Activated T-helper 1 cell treated with anti-CD3 and anti-CD28 coated beads, Interleukin-12 subunit alpha, Interleukin-12 subunit beta, Interleukin-2, Interleukin-4 antibody, amounts not matched to agents 30 ng/mL and 10 ng/mL and 1 ng/mL, durations not matched to agents 14 hours and 24 hours and 36 hours (primary cell): ENCODE measurements at regions not wholly inside any gene's neighbourhood (a gene's known extent, or its start where the extent isn't known, plus 50 kb on each side); places are given as distances from the start of the nearest gene placed in this dataset.

Source experiments
- DNase-seq: peaks from one replicate; pipeline ENCODE4 v3.0.0; 2021; ENCODE audit warnings: low spot score
- H3K27ac Mint-ChIP-seq: one replicate; pipeline ENCODE4 v1.8.0; 2021; ENCODE audit warnings: mild to moderate bottlenecking, mixed read lengths
- H3K27me3 Mint-ChIP-seq: one replicate; pipeline ENCODE4 v1.8.0; 2022; ENCODE audit warnings: mild to moderate bottlenecking, moderate library complexity, mixed read lengths; ENCODE audit not compliant: insufficient read depth
- H3K36me3 Mint-ChIP-seq: one replicate; pipeline ENCODE4 v1.8.0; 2021; ENCODE audit warnings: low read depth, mixed read lengths
- H3K4me1 Mint-ChIP-seq: one replicate; pipeline ENCODE4 v1.8.0; 2021; ENCODE audit warnings: low read depth, mixed read lengths
- H3K4me3 Mint-ChIP-seq: one replicate; pipeline ENCODE4 v1.8.0; 2021; ENCODE audit warnings: mild to moderate bottlenecking, moderate library complexity, mixed read lengths
- H3K9me3 Mint-ChIP-seq: one replicate; pipeline ENCODE4 v1.8.0; 2021; ENCODE audit warnings: mixed read lengths
- intact Hi-C: fragments of 100-400 bp; cut with micrococcal nuclease; formaldehyde crosslinking; loops from one replicate; pipeline ENCODE4 v1.15.1; 2024

GRCh38 chr9:88663771-88664419 lies 128.9 kb downstream of the NXNL2 start:
- H3K27me3 Mint-ChIP-seq: peaks cover 9% of the 10 kb centered on the region
- no peaks in the 10 kb centered on the region for H3K36me3 Mint-ChIP-seq
- no peak for DNase-seq

DNA sequence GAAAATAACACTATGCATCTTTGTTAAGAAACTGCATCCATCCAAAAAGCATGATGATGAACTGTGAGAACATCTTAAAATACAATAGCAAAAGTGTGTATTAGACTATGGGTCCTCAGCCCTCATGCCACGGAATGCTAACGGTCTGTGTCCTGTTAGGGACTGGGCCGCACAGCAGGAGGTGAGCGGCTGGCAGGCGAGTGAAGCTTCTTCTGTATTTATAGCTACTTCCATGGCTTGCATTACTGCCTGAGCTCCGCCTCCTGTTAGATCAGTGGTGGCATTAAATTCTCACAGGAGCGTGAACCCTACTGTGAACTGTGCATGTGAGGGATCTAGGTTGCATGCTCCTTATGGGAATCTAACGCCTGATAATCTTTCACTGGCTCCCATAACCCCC lies 129.8 kb downstream of the NXNL2 start:
- Mint-ChIP-seq H3K4me1 (no peaks in the 10 kb centered on the region), H3K36me3 (no peaks in the 10 kb centered on the region), H3K4me3 (no peak overlapping the region), H3K27me3 (peaks cover 9% of the 10 kb centered on the region), H3K9me3 (no peaks in the 10 kb centered on the region), H3K27ac (no peak overlapping the region)
- DNase-seq: no peak
- intact Hi-C loops: no loop called here

More at GRCh38 chr9:88663771-88664419, 128.9 kb downstream of the NXNL2 start:
- Mint-ChIP-seq H3K9me3 (no peaks in the 10 kb centered on the region), H3K4me1 (no peaks in the 10 kb centered on the region), H3K27ac (no peak overlapping the region), H3K4me3 (no peak overlapping the region)
- intact Hi-C loops: no loop called here

DNA sequence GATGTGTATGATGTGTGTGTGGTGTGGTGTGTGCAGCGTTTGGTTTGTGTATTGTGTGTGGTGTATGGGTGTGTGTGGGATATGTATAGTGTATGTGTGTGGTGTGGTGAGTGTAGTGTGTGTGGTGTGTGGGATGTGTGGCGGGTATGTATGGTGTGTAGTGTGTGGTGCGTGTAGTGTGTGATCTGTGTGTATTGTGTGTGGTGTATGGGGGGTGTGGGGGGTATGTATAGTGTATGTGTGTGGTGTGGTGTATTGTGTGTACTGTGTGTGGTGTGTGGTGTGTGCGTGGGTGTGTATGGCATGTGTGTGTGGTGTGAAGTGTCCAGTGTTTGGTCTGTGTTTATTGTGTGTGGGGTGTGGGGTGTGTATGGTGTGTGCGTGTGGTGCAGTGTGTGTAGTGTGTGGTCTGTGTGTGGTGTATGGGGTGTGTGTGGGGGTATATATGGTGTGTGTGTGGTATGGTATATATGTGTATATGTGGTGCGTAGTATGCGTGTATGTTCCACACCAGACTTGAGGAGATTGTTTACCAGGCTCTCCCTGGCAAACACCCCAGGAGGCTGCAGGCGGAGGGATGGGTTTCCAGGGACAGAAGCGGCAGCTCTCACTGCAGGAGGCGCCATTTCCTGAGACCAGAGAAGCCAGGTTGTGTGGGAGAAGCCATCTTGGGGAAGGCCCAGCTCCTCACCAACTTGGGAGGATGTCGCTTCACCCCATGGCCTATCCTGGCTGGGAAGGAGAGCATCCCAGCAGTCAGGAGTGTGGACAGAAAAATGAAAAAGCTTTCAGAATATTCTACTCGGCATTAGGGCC lies 138.1 kb downstream of the NXNL2 start:
- intact Hi-C loops: no loop called here
- DNase-seq: no peak
- Mint-ChIP-seq H3K27ac (no peak overlapping the region), H3K4me1 (no peaks in the 10 kb centered on the region), H3K27me3 (peaks cover 2% of the 10 kb centered on the region), H3K36me3 (no peaks in the 10 kb centered on the region), H3K4me3 (no peak overlapping the region), H3K9me3 (no peaks in the 10 kb centered on the region)

- DNase-seq: no peak
- intact Hi-C loops: no loop called here
- Mint-ChIP-seq H3K9me3 (no peaks in the 10 kb centered on the region), H3K4me3 (no peak overlapping the region), H3K27ac (no peak overlapping the region), H3K36me3 (no peaks in the 10 kb centered on the region), H3K4me1 (no peaks in the 10 kb centered on the region), H3K27me3 (peaks cover 2% of the 10 kb centered on the region)
Observed at GRCh38 chr9:88673886-88674285, 138.9 kb downstream of the NXNL2 start.

GRCh38 chr9:88676644-88677043 lies 141.7 kb downstream of the NXNL2 start:
- H3K36me3 Mint-ChIP-seq: no peaks in the 10 kb centered on the region
- H3K4me3 Mint-ChIP-seq: no peak overlapping the region
- peaks cover 2% of the 10 kb centered on the region for H3K27me3 Mint-ChIP-seq
- no peak for DNase-seq
- intact Hi-C loops: no loop called here
- H3K9me3 Mint-ChIP-seq: no peaks in the 10 kb centered on the region
- no peaks in the 10 kb centered on the region for H3K4me1 Mint-ChIP-seq
- H3K27ac Mint-ChIP-seq: no peak overlapping the region

DNA sequence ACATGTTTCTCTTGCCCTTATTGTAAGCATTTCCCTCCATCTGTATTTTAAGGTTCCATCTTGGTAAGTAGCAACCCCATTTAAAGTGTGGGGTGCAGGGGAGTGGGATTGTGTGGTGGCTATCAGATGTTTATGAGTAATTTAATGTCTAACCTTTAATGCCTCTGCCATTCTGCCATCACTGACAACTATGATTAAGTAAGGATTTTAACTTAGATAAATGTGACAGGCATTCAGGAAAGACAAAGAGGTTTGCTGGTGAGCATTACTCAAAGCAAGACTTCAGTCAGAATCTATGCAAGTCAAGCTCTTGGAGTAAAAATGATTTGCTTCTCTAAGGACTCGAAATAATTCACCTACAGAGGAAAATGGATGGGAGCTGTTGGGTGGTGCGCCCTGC lies 143.0 kb downstream of the NXNL2 start:
- no peak for DNase-seq
- no peak overlapping the region for H3K4me3 Mint-ChIP-seq
- H3K27ac Mint-ChIP-seq: no peak overlapping the region
- intact Hi-C loops: no loop called here
- no peaks in the 10 kb centered on the region for H3K36me3 Mint-ChIP-seq
- H3K9me3 Mint-ChIP-seq: no peaks in the 10 kb centered on the region
- H3K27me3 Mint-ChIP-seq: peaks cover 2% of the 10 kb centered on the region
- H3K4me1 Mint-ChIP-seq: no peaks in the 10 kb centered on the region

DNA sequence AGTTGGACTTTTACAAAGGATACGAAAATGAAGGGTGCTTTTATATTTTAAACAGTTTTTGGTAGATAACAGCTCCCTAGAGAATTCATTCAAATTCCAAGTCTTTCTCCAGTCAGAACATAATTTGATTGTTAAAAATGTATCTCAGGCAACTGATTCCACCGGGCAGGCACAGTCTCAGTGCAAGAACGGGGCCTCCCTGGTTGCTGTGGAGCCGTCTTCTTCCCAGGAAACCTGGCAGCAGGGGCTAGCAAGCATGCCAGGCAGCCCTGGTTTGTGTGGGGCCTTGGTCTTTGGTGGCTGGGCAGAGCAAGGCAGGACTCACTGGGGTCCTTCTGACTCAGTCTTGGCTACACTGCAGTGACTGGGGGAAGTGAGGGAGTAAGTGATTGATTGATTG lies 143.5 kb downstream of the NXNL2 start:
- Mint-ChIP-seq H3K9me3 (no peaks in the 10 kb centered on the region), H3K27ac (no peak overlapping the region), H3K27me3 (peaks cover 2% of the 10 kb centered on the region), H3K4me3 (no peak overlapping the region), H3K4me1 (no peaks in the 10 kb centered on the region), H3K36me3 (no peaks in the 10 kb centered on the region)
- no peak for DNase-seq
- intact Hi-C loops: no loop called here

DNA sequence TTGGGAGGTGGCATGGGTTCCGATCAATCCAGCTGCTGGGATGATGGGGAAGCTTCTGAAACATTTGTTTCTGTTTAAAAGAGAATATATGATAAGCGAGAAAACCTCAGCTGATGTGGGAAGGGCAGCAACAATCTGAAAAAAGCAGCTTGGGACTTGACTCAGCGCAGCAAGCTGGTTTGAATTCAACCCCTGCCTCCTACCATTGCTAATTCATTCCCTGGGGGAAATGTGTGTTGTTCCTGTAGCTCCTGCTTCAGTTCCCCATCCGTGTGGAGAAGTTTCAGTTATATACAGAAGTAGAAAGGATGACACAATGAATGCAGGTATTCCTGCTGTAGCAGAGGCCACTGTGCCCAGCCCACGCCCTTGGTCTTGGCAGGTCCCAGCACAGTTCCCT lies 145.1 kb downstream of the NXNL2 start:
- H3K36me3 Mint-ChIP-seq: no peaks in the 10 kb centered on the region
- peaks cover 2% of the 10 kb centered on the region for H3K27me3 Mint-ChIP-seq
- DNase-seq: no peak
- no peaks in the 10 kb centered on the region for H3K9me3 Mint-ChIP-seq
- no peaks in the 10 kb centered on the region for H3K4me1 Mint-ChIP-seq
- intact Hi-C loops: no loop called here
- no peak overlapping the region for H3K27ac Mint-ChIP-seq
- no peak overlapping the region for H3K4me3 Mint-ChIP-seq

DNA sequence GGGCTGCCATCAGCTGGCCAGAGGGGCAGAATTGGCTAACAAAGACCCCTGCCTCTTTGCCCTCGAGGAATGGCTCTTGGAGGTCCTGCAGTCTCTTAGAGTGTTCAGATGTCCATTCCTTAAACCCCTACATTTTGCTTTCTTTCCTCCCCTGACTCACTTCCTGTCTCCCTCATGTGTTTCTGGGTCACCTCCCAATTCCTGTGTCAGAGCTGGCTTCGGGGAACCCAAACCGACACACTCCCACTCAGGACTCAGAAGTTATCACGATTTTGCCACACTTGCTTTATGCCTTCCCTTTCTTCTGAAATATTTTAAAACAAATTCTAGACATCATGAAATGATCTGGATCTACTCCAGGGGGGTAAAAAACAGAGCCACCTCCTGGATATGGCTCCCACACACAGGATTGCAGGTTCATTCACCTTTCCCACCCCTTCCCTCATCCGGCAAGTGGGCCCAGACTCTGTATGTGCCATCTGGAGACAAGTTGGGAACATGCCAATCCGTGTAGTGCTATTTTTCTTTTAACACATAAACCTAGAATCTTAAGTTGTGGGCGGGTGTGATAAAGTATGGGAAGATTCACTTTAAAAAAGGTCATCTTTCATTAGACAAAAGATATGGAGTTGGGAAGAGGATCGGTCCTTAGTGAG lies 145.7 kb downstream of the NXNL2 start:
- no peaks in the 10 kb centered on the region for H3K36me3 Mint-ChIP-seq
- H3K4me1 Mint-ChIP-seq: no peaks in the 10 kb centered on the region
- H3K4me3 Mint-ChIP-seq: no peak overlapping the region
- DNase-seq: no peak
- no peak overlapping the region for H3K27ac Mint-ChIP-seq
- no peaks in the 10 kb centered on the region for H3K9me3 Mint-ChIP-seq
- H3K27me3 Mint-ChIP-seq: peaks cover 2% of the 10 kb centered on the region
- intact Hi-C loops: no loop called here

DNA sequence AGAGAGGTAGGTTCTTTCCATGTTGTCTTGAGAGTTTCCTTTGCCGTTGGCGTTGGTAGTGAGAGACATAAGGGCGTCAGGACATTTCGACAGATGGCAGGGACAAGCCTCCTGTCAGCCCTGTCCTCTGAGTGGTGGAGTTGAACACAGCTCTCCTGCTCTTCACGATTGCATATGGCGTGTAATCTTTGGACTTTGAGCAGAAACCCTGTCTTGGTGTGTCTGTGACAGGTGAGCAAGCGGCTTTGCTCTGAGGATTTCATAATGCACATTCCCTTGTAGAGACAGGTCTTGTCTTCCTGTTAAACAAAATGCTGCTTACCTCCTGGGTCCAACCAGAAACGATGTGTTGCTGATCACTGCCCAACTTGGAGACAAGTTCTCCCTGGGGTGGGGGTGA lies 146.5 kb downstream of the NXNL2 start:
- Mint-ChIP-seq H3K9me3 (no peaks in the 10 kb centered on the region), H3K36me3 (no peaks in the 10 kb centered on the region), H3K27me3 (peaks cover 2% of the 10 kb centered on the region), H3K4me1 (no peaks in the 10 kb centered on the region), H3K27ac (no peak overlapping the region), H3K4me3 (no peak overlapping the region)
- DNase-seq: no peak
- intact Hi-C loops: no loop called here

DNA sequence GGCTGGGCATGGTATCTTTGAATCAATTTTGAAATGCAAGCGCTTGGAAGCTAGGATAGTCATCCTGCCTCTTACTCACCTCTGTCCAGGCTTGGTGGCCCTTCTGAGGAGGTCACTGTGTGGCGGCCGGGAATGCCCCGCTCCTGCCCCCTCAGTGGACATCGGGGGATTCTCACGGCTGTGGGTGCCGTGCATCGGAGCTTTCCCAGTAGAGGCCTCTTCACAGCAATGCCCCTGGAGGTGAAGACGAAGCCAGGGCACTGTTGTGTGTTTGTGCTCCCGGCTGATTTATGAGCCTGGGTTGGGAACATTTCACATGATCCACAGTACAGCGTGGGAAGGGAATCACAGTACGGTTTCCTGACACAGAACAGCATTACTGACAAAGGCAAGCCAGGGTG lies 147.5 kb downstream of the NXNL2 start:
- intact Hi-C loops: no loop called here
- Mint-ChIP-seq H3K27me3 (peaks cover 2% of the 10 kb centered on the region), H3K27ac (no peak overlapping the region), H3K4me1 (no peaks in the 10 kb centered on the region), H3K36me3 (no peaks in the 10 kb centered on the region), H3K9me3 (no peaks in the 10 kb centered on the region), H3K4me3 (no peak overlapping the region)
- DNase-seq: no peak

- no peak for DNase-seq
- H3K9me3 Mint-ChIP-seq: no peaks in the 10 kb centered on the region
- H3K27ac Mint-ChIP-seq: no peak overlapping the region
- intact Hi-C loops: no loop called here
- H3K27me3 Mint-ChIP-seq: no peaks in the 10 kb centered on the region
- no peaks in the 10 kb centered on the region for H3K4me1 Mint-ChIP-seq
- no peak overlapping the region for H3K4me3 Mint-ChIP-seq
- H3K36me3 Mint-ChIP-seq: no peaks in the 10 kb centered on the region
Observed at GRCh38 chr9:88684046-88684445, 149.1 kb downstream of the NXNL2 start.

DNA sequence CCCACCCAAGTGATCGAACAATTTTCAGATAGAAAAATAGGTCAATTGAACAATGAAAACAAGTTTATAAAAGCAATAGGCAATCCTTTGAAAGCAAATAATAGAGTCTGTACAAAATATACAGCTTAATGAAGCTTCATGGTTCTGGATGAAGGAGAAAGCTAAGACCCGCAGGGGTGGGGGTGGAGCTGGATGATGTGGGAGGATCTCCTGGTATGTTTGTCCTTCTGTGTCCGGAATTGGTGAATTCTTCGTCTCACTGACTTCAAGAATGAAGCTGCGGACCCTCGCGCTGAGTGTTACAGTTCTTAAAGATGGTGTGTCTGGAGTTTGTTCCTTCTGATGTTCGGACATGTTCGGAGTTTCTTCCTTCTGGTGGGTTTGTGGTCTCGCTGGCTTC lies 149.9 kb downstream of the NXNL2 start:
- H3K4me1 Mint-ChIP-seq: no peaks in the 10 kb centered on the region
- no peaks in the 10 kb centered on the region for H3K27me3 Mint-ChIP-seq
- intact Hi-C loops: no loop called here
- H3K36me3 Mint-ChIP-seq: no peaks in the 10 kb centered on the region
- H3K9me3 Mint-ChIP-seq: no peaks in the 10 kb centered on the region
- H3K27ac Mint-ChIP-seq: no peak overlapping the region
- no peak for DNase-seq
- no peak overlapping the region for H3K4me3 Mint-ChIP-seq
